Ishikawa (cell line): ENCODE measurements at regions not wholly inside any gene's neighbourhood (a gene's known extent, or its start where the extent isn't known, plus 50 kb on each side); places are given as distances from the start of the nearest gene placed in this dataset.

Source experiments
- CEBPB ChIP-seq: IDR thresholded peaks from 2 replicates; pipeline ENCODE4 v1.6.1; 2012
- CREB1 ChIP-seq: IDR thresholded peaks from 2 replicates; pipeline ENCODE4 v1.6.1; 2012; ENCODE audit warnings: low read depth
- EGR1 ChIP-seq: IDR thresholded peaks from 2 replicates; pipeline ENCODE4 v1.6.1; 2012
- EP300 ChIP-seq: IDR thresholded peaks from 2 replicates; pipeline ENCODE4 v1.6.1; 2012; ENCODE audit warnings: borderline replicate concordance
- FOXM1 ChIP-seq: IDR thresholded peaks from 2 replicates; pipeline ENCODE4 v1.6.1; 2012; ENCODE audit warnings: low read depth, borderline replicate concordance
- NFIC ChIP-seq: IDR thresholded peaks from 2 replicates; pipeline ENCODE4 v1.6.1; 2012
- RAD21 ChIP-seq: IDR thresholded peaks from 2 replicates; pipeline ENCODE4 v1.6.1; 2012; ENCODE audit warnings: low read depth
- TAF1 ChIP-seq: IDR thresholded peaks from 2 replicates; pipeline ENCODE4 v1.6.1; 2012; ENCODE audit warnings: low read depth, mild to moderate bottlenecking
- TCF12 ChIP-seq: IDR thresholded peaks from 2 replicates; pipeline ENCODE4 v1.6.1; 2012; ENCODE audit warnings: low read depth
- TEAD4 ChIP-seq: IDR thresholded peaks from 2 replicates; pipeline ENCODE4 v1.6.1; 2012
- YY1 ChIP-seq: IDR thresholded peaks from 2 replicates; pipeline ENCODE4 v1.6.1; 2012; ENCODE audit warnings: low read depth
- ZBTB7A ChIP-seq: IDR thresholded peaks from 2 replicates; pipeline ENCODE4 v1.6.1; 2012; ENCODE audit warnings: low read depth
- TF ChIP-seq, protein P1 (sequence below): IDR thresholded peaks from 2 replicates; pipeline ENCODE4 v1.6.1; 2012; ENCODE audit warnings: low read depth, mild to moderate bottlenecking
- TF ChIP-seq, protein P2 (sequence below): IDR thresholded peaks from 2 replicates; pipeline ENCODE4 v1.6.1; 2012
- TF ChIP-seq, protein P3 (sequence below): IDR thresholded peaks from 2 replicates; pipeline ENCODE4 v1.6.1; 2012

DNA sequence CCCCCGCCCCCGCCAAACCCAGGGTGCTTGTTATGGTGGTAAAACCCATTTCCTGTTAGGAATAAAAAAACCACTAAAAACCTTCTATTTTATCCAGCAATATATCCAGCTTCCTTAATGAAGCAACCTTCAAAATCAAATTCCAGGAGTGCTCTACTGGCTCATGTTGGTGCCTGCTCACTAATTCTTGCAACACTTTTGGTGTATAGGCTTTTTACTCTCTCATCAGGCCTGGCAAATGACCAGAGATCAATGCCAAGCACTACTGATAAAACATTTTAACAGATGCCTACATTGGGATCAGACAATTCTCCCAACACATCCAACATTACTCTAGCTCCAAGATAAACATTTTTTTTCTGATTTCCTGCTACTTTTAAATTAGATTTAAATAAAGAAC is 312.4 kb downstream of the KCNJ3 start:
- TF ChIP-seq EP300 (no peak), CEBPB (no peak), ZBTB7A (no peak), CREB1 (no peak), RAD21 (no peak), YY1 (no peak), NFIC (no peak), TCF12 (no peak), EGR1 (no peak), TAF1 (no peak), FOXM1 (no peak)
- TF ChIP-seq, protein P1, sequence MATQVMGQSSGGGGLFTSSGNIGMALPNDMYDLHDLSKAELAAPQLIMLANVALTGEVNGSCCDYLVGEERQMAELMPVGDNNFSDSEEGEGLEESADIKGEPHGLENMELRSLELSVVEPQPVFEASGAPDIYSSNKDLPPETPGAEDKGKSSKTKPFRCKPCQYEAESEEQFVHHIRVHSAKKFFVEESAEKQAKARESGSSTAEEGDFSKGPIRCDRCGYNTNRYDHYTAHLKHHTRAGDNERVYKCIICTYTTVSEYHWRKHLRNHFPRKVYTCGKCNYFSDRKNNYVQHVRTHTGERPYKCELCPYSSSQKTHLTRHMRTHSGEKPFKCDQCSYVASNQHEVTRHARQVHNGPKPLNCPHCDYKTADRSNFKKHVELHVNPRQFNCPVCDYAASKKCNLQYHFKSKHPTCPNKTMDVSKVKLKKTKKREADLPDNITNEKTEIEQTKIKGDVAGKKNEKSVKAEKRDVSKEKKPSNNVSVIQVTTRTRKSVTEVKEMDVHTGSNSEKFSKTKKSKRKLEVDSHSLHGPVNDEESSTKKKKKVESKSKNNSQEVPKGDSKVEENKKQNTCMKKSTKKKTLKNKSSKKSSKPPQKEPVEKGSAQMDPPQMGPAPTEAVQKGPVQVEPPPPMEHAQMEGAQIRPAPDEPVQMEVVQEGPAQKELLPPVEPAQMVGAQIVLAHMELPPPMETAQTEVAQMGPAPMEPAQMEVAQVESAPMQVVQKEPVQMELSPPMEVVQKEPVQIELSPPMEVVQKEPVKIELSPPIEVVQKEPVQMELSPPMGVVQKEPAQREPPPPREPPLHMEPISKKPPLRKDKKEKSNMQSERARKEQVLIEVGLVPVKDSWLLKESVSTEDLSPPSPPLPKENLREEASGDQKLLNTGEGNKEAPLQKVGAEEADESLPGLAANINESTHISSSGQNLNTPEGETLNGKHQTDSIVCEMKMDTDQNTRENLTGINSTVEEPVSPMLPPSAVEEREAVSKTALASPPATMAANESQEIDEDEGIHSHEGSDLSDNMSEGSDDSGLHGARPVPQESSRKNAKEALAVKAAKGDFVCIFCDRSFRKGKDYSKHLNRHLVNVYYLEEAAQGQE = no peak
- TF ChIP-seq, protein P2, sequence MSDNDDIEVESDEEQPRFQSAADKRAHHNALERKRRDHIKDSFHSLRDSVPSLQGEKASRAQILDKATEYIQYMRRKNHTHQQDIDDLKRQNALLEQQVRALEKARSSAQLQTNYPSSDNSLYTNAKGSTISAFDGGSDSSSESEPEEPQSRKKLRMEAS = no peak
- TF ChIP-seq, protein P3, sequence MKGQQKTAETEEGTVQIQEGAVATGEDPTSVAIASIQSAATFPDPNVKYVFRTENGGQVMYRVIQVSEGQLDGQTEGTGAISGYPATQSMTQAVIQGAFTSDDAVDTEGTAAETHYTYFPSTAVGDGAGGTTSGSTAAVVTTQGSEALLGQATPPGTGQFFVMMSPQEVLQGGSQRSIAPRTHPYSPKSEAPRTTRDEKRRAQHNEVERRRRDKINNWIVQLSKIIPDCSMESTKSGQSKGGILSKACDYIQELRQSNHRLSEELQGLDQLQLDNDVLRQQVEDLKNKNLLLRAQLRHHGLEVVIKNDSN = no peak

DNA sequence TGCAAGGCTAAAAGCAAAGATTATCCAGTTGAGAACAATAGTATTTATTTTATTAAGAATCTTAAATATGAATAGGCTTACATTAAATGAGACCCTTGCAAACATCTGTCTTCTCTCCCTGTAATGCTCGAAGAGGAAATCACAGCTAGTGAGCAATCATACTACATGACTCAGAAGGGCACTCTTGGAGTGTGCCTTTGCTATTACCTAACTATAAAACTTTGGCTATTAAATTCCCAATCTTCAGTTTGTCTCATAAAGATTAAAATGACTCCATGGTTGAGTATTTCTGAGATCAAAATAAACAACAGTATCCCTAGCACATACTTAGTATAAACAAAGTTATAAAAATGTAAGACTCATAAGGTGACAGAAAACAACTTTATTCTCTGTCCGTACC is 296.9 kb downstream of the KCNJ3 start:
- TF ChIP-seq TEAD4 (no peak), CREB1 (no peak), FOXM1 (no peak), YY1 (no peak), TAF1 (no peak), TCF12 (no peak), NFIC (no peak), ZBTB7A (no peak), EP300 (no peak), CEBPB (no peak), RAD21 (no peak)
- TF ChIP-seq, protein P2 = no peak
- TF ChIP-seq, protein P1 = no peak

DNA sequence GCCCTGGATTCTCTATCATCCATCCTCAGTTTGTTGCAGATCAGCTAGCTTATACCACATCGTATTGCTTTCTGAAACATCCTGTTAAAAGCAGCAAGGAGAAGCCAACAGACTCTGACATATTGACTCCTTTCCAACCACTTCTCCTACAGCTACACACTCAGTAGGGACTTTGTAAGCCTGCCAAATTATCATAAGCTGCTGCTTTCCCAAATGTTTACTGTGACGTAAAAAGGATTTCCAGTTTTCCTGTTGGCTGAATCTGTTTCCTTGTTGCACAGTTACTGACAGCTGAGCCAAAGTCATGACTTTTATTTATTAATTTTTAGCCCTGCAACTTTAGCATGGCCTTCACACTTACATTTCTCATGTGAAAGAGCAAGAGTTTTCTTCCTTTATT is 294.3 kb downstream of the KCNJ3 start:
- TF ChIP-seq EGR1 (no peak), FOXM1 (no peak), TEAD4 (no peak), CREB1 (no peak)
- TF ChIP-seq, protein P2 = no peak
- TF ChIP-seq, protein P1 = no peak

DNA sequence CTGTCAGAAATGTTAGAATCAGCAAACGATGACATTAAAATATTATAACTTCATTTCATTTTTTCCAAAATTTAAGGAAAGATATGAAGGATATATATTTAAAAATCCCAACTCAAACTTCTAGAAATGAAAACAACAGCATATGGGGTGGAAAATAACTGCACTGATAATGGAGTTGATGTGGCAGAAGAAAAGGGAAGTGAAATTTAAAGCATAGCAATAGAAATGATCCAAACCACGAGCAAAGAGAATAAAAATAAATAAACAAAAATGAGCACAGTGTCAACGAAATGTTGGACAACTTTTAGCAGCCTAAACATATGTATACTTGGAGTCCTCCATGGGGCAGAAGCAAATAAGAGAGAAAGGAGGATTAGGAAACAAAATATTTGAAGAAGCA is 280.2 kb downstream of the KCNJ3 start:
- TF ChIP-seq TCF12 = no peak
- no peak for TF ChIP-seq ZBTB7A
- TF ChIP-seq TEAD4 = no peak
- TF ChIP-seq, protein P2 = no peak
- no peak for TF ChIP-seq EP300
- TF ChIP-seq RAD21 = no peak
- TF ChIP-seq CEBPB = no peak
- TF ChIP-seq EGR1 = no peak
- TF ChIP-seq, protein P3 = no peak
- TF ChIP-seq NFIC = no peak
- TF ChIP-seq, protein P1 = no peak
- no peak for TF ChIP-seq YY1
- no peak for TF ChIP-seq FOXM1
- TF ChIP-seq CREB1 = no peak
- no peak for TF ChIP-seq TAF1
